Activated naive CD8-positive, alpha-beta T cell treated with anti-CD3 and anti-CD28 coated beads, Interleukin-2, amount 50 U/mL, for 24 hours (primary cell): ENCODE measurements at regions not wholly inside any gene's neighbourhood (a gene's known extent, or its start where the extent isn't known, plus 50 kb on each side); places are given as distances from the start of the nearest gene placed in this dataset.
"Not testable (repeated sequence)": the region's sequence is repeated elsewhere in the genome, so short reads cannot be mapped to it uniquely, and the experiment has no call there.

Experiments
- ATAC-seq: fragments of 150-1000 bp; cut with Tn5 transposase; one replicate; pipeline ENCODE4 v1.10.0; 2021
- DNase-seq: peaks from one replicate; pipeline ENCODE4 v3.0.0; 2021
- H3K27ac Mint-ChIP-seq: one replicate; pipeline ENCODE4 v1.8.0; 2021; ENCODE audit warnings: mild to moderate bottlenecking, mixed read lengths
- H3K27me3 Mint-ChIP-seq: one replicate; pipeline ENCODE4 v1.8.0; 2021; ENCODE audit warnings: mixed read lengths
- H3K36me3 Mint-ChIP-seq: one replicate; pipeline ENCODE4 v1.8.0; 2021; ENCODE audit warnings: low read depth, mixed read lengths
- H3K4me1 Mint-ChIP-seq: one replicate; pipeline ENCODE4 v1.8.0; 2021; ENCODE audit warnings: mixed read lengths
- H3K4me3 Mint-ChIP-seq: one replicate; pipeline ENCODE4 v1.8.0; 2021; ENCODE audit warnings: mild to moderate bottlenecking, moderate library complexity, mixed read lengths
- H3K9me3 Mint-ChIP-seq: one replicate; pipeline ENCODE4 v1.8.0; 2021; ENCODE audit warnings: mixed read lengths

DNA sequence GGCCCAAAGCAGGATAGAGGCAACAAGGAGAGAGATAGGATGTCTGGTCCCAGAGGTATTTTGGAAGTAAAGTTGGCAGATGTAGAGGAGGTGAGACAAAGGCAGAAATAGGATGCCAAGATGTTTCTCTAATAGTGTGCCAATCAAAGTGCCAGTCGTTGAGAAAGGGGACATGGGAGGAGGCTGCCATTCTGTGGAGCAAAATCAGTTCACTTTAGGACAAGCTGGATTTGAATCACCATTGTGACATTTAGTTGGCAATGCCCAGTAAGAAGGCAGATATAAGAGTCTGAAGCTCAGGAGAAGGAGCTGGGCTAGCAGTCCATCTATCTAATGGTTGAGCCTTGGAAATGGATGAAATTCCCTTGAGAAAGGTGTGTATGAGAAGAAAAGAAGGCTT lies 53.8 kb downstream of the ADRB2 start:
- H3K27me3 Mint-ChIP-seq: peaks cover 3% of the 10 kb centered on the region
- H3K36me3 Mint-ChIP-seq: no peaks in the 10 kb centered on the region
- no peak overlapping the region for H3K4me3 Mint-ChIP-seq
- no peak overlapping the region for H3K27ac Mint-ChIP-seq
- ATAC-seq (no peak), DNase-seq (no peak)
- H3K9me3 Mint-ChIP-seq: peaks cover under 1% of the 10 kb centered on the region
- no peaks in the 10 kb centered on the region for H3K4me1 Mint-ChIP-seq

DNA sequence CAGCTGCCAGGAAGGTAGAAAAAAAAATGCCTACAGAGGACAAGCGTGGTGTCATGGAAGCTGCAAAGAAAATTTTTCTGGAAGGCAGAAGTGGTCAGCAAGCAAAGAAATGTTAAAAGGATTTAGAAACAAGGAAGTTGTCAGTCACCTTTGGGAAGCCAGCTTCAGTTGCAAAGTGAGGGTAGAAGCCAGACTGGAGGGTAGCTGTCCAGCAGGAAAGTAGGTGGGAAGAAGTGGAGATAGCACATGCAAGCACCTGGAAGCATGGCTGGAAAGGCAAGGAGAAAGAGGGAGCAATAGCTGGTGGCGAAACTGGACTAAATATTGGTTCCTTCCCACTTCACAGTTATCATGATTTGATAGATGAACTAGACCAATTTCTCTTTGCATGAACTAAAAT lies 54.3 kb downstream of the ADRB2 start:
- ATAC-seq: no peak
- H3K27ac Mint-ChIP-seq: no peak overlapping the region

DNA sequence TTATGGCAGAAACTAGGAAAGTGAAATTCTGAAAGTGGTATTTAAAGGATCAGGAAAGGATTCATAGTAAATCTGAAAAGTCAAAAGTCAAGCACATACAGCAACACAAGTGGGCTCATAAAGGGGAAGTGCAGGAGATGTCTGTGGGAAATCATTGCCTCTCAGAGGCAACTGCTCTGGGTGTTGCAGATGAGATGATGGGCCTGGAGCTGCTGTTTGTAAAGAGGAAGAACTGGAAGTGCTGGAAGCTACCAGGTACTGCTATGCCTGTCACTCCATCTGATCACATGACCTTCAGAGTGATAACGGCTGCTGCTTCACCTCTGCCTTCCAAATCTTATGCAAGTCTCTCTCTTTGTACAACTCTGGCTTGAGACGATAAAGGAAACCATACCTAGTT lies 55.9 kb downstream of the ADRB2 start:
- no peak for DNase-seq
- Mint-ChIP-seq H3K9me3 (peaks cover 6% of the 10 kb centered on the region), H3K27me3 (peaks cover 3% of the 10 kb centered on the region), H3K36me3 (no peaks in the 10 kb centered on the region), H3K27ac (no peak overlapping the region), H3K4me1 (peaks cover 3% of the 10 kb centered on the region), H3K4me3 (no peak overlapping the region)
- ATAC-seq: no peak

More for the DNA sequence above, 54.3 kb downstream of the ADRB2 start:
- no peak for DNase-seq
- H3K4me1 Mint-ChIP-seq: no peaks in the 10 kb centered on the region
- H3K4me3 Mint-ChIP-seq: no peak overlapping the region
- H3K27me3 Mint-ChIP-seq: peaks cover 3% of the 10 kb centered on the region
- peaks cover 6% of the 10 kb centered on the region for H3K9me3 Mint-ChIP-seq
- H3K36me3 Mint-ChIP-seq: no peaks in the 10 kb centered on the region

DNA sequence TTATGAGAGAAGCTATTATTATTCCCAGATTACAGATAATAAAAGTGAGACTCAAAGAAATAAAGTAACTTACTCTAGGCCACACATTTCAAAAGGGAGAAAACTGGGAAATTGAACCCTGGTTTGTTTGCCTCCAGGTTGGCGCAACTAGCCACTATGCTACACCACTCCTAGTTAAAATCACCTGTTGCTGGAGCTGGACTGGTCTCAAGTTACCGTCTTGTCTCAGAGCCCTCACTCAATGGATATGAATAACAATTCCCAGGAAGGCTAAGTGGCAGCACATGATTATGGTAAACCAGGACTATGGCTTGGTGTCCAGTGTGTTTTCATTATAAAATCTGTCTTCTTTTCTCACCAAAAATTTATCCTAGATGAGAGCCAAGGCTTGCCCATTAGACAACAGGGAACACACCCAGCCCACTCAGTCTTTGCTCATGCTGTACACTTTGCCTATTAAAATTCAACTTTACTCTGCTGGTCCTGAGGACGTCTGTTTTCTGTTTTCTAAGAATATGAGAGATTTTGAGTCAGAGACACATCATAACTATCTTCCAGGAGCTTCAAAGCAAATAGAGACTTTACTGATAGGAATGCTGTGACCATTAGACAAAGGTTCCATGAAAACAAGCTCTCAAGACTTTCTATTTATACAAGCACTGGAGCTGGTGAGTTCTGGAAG lies 58.1 kb downstream of the ADRB2 start:
- no peaks in the 10 kb centered on the region for H3K36me3 Mint-ChIP-seq
- H3K9me3 Mint-ChIP-seq: peaks cover 6% of the 10 kb centered on the region
- H3K27me3 Mint-ChIP-seq: peaks cover 10% of the 10 kb centered on the region
- DNase-seq (no peak), ATAC-seq (no peak)
- H3K27ac Mint-ChIP-seq: no peak overlapping the region
- H3K4me3 Mint-ChIP-seq: no peak overlapping the region
- H3K4me1 Mint-ChIP-seq: peaks cover 11% of the 10 kb centered on the region

DNA sequence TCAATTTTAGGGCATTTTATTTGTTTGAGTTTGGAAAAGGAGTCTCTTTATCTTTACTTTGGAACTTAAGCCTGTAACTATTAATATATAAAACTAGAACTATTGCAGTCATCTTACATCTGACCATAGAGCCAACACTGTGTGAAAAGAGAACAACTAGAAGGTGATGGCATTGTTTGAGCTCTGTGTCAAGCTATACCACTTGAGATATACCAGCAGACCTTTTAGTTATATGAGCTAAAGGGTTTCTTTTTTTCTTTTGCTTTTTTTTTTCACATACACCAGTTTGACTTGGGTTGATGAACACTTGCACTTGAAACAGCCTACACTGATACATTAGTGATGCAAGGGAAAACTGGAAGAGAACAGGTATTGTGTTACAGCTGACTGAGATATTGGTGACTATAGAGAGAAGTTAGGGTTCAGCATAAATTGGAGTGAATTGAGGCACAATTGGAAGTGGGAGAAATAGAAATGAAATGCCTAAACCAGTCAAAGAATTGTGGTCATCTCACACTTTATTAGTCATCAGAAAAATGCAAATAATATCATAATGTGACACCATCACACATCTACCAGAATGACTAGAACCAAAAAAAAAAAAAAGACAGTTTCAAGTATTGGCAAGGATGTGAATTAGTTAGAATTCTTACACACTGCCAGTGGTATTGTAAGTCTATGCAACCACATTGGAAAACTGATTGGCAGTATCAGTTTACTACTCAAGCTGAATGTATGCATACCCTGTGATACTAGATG lies 60.9 kb downstream of the ADRB2 start:
- Mint-ChIP-seq H3K27me3 (peaks cover 19% of the 10 kb centered on the region), H3K4me3 (no peak overlapping the region), H3K36me3 (peaks cover 3% of the 10 kb centered on the region), H3K27ac (no peak overlapping the region), H3K4me1 (peaks cover 11% of the 10 kb centered on the region), H3K9me3 (peaks cover 17% of the 10 kb centered on the region)
- ATAC-seq (peak; percentile 75), DNase-seq (no peak)

DNA sequence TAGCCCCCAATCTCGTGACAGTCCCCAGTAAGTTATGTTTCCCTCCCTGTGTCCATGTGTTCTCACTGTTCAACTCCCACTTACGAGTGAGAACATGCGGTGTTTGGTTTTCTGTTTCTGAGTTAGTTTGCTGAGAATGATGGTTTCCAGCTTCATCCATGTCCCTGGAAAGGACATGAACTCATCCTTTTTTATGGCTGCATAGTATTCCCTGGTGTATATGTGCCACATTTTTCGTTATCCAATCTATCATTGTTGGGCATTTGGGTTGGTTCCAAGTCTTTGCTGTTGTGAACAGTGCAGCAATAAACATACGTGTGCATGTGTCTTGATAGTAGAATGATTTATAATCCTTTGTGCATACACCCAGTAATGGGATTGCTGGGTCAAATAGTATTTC lies 63.5 kb downstream of the ADRB2 start:
- not testable (repeated sequence) for H3K4me3 Mint-ChIP-seq, DNase-seq, H3K27ac Mint-ChIP-seq, H3K36me3 Mint-ChIP-seq, ATAC-seq
- peaks cover 11% of the 10 kb centered on the region for H3K4me1 Mint-ChIP-seq
- peaks cover 24% of the 10 kb centered on the region for H3K27me3 Mint-ChIP-seq
- peaks cover 34% of the 10 kb centered on the region for H3K9me3 Mint-ChIP-seq

DNA sequence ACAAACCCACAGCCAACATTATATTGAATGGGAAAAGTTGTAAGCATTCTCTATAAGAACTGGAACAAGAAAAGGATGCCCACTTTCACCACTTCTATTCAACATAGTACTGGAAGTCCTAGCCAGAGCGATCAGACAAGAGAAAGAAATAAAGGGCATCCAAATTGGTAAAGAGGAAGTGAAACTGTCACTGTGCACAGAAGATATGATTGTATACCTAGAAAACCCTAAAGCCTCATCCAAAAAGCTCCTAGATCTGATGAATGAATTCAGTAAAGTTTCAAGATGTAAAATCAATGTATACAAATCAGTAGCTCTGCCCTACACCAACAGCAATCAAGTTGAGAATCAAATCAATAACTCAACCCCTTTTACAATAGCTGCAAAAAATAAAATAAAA lies 69.0 kb downstream of the ADRB2 start:
- ATAC-seq, DNase-seq, H3K4me3 Mint-ChIP-seq, H3K27ac Mint-ChIP-seq, H3K4me1 Mint-ChIP-seq, H3K36me3 Mint-ChIP-seq: not testable (repeated sequence)
- Mint-ChIP-seq H3K27me3 (peaks cover 16% of the 10 kb centered on the region), H3K9me3 (peaks cover 21% of the 10 kb centered on the region)

DNA sequence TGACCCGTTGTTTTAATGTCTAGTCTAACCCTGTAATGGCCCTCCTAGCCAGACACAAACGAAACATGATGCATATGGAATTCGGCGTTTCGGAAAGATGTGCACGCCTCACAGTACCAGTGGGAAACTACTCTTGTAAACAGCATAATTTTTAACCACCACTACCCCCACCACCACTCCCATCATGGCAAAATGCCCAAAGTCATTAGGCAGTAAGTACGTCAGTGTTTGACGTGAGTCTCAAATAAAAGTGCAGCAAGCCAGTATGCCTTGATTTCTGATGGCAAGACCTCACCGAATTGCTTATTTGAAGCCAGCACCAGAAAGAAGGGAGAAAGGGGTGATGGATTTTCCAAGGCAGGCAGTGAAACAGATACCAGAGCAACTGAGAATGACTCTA lies 71.4 kb downstream of the ADRB2 start:
- no peak for ATAC-seq
- no peak for DNase-seq
- Mint-ChIP-seq H3K9me3 (peaks cover 15% of the 10 kb centered on the region), H3K27ac (no peak overlapping the region), H3K4me1 (no peaks in the 10 kb centered on the region), H3K36me3 (peaks cover 1% of the 10 kb centered on the region), H3K4me3 (no peak overlapping the region), H3K27me3 (peaks cover 11% of the 10 kb centered on the region)

DNA sequence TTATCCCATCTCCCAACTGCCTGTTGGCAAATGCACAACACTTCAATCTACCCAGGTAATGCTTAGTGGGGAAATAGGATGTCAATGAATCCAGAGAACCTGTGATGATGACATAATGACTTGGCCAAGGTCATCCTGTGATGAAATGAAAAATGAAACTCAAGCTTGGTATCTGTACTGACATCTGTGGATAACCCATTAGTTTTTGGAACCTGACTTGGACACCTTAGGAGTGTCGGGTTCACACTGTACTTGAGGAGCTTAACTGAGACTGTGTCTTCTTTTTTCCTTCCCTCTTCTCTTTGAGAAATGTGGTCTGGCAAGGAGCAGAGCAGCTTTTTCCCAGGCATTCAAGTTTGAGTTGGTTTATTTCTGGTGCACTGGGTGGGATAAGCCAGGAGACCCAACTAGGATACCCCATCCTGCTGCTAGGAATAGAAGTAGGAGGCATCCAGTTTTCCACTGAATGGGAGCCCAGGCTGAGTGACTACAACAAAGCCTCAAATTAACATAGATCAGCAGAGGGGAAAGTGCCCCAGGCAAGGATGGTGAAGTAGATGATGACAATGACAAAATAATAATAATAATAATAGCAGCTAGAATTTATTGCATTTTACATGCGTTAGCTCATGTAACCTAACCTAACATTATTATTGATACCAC lies 72.1 kb downstream of the ADRB2 start:
- H3K9me3 Mint-ChIP-seq: peaks cover 11% of the 10 kb centered on the region
- no peak overlapping the region for H3K27ac Mint-ChIP-seq
- no peak for ATAC-seq
- H3K4me3 Mint-ChIP-seq: no peak overlapping the region
- no peaks in the 10 kb centered on the region for H3K36me3 Mint-ChIP-seq
- no peak for DNase-seq
- H3K4me1 Mint-ChIP-seq: no peaks in the 10 kb centered on the region
- peaks cover 11% of the 10 kb centered on the region for H3K27me3 Mint-ChIP-seq

DNA sequence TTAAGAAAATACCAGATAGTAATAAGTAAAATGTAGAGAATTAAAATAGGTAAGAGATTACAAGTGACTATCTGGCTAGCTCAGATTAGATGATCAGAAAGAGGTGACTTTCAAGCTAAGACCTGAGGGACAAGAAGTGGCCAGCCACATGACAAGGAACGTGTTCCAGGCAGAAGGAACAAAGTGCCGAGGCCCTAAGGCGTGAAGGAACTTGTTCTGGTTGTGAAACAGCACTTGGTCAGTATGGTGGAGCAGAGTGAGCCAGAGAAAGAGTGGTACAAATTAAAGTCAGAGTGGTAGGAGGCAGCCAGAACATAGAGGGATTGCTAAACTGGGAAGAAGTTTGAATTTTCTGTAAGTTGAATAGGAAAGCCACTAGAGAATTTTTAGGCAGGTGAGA lies 73.6 kb downstream of the ADRB2 start:
- ATAC-seq (no peak), DNase-seq (no peak)
- Mint-ChIP-seq H3K9me3 (no peaks in the 10 kb centered on the region), H3K36me3 (no peaks in the 10 kb centered on the region), H3K27me3 (peaks cover 5% of the 10 kb centered on the region), H3K27ac (no peak overlapping the region), H3K4me1 (no peaks in the 10 kb centered on the region), H3K4me3 (no peak overlapping the region)

DNA sequence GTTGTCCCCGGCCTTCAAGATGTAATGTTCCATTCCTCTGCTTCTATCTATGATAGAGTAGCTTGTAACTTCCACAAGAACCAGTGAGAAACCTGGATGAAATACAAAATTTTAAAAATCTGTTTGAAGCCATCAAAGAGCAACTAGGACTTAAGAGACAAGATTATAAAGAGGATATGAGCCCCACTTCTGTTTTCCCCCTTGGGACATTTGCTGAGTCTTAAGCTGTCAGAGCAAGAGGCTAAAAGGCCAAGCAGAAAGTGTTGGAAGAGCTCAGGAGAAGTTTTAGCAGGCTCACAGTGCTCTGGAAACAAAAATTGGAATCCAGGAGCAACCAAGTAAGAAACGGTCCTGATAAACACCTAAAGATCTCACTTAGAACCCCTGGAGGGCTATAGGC lies 76.1 kb downstream of the ADRB2 start:
- DNase-seq: no peak
- no peaks in the 10 kb centered on the region for H3K27me3 Mint-ChIP-seq
- no peaks in the 10 kb centered on the region for H3K9me3 Mint-ChIP-seq
- no peak for ATAC-seq
- peaks cover 4% of the 10 kb centered on the region for H3K4me1 Mint-ChIP-seq
- no peak overlapping the region for H3K27ac Mint-ChIP-seq
- no peaks in the 10 kb centered on the region for H3K36me3 Mint-ChIP-seq
- H3K4me3 Mint-ChIP-seq: no peak overlapping the region

DNA sequence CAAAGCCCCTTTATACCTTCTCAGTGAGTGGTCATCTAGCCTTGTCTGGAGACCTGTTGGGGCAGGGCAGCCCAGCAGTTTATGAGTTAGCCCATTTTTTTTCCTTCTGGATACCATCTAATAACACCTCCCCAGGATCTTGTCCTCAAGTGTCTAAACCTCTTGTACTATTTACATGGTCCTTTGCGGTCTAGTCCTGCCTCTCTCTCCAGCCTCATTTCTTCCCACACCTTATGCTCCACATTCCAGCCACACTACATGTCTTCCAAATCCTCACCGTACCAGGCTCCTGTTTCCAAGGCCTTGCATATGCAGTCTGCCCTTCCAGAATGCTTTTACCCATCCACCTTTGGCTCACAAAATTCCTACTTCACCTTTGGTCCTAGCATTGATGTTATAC lies 77.2 kb downstream of the ADRB2 start:
- DNase-seq (no peak), ATAC-seq (no peak)
- H3K4me1 Mint-ChIP-seq: peaks cover 4% of the 10 kb centered on the region
- no peaks in the 10 kb centered on the region for H3K36me3 Mint-ChIP-seq
- no peak overlapping the region for H3K27ac Mint-ChIP-seq
- H3K9me3 Mint-ChIP-seq: no peaks in the 10 kb centered on the region
- no peak overlapping the region for H3K4me3 Mint-ChIP-seq
- H3K27me3 Mint-ChIP-seq: no peaks in the 10 kb centered on the region

DNA sequence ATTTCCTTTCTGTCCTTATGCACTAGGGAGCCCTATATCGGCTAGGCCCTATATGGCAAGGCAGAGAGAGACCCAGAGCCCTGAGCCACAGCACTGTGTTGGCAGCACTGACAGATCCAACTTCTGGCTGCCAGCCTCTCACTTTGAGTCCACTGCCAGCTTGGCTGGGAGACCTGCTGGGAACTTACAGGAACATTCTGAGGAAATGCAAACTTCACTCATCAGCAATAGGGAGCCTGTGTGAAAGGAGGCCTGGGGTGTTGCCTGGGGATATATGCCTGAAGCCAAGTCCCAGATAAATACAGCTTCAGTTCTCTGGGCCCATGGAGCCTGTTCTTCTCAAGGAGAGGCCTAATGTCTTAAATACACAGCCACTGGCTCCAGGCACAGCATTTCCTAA lies 78.0 kb downstream of the ADRB2 start:
- no peaks in the 10 kb centered on the region for H3K27me3 Mint-ChIP-seq
- H3K4me1 Mint-ChIP-seq: peaks cover 4% of the 10 kb centered on the region
- no peaks in the 10 kb centered on the region for H3K9me3 Mint-ChIP-seq
- no peak overlapping the region for H3K4me3 Mint-ChIP-seq
- DNase-seq: no peak
- H3K36me3 Mint-ChIP-seq: no peaks in the 10 kb centered on the region
- H3K27ac Mint-ChIP-seq: no peak overlapping the region
- ATAC-seq: no peak

DNA sequence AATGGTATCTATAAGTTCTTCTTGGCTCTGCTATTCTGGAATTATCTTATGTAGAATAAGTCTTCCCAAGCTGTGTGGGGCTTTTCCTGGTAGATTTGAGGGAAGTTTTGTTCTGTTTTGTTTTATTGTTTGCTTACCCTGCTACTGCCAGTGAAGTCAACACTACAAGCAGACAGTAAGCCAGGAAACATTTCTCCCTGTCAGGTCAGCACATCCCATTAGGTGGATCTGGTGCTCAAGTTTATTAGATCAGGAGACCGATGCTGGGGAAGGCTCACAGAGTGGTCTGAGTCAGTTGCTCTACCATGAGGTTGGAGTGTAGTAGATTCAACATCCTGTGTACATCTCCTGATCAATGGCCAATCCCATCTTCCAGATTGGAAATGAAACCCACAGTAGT lies 79.1 kb downstream of the ADRB2 start:
- Mint-ChIP-seq H3K9me3 (no peaks in the 10 kb centered on the region), H3K4me1 (peaks cover 7% of the 10 kb centered on the region), H3K27ac (no peak overlapping the region), H3K27me3 (no peaks in the 10 kb centered on the region), H3K4me3 (no peak overlapping the region), H3K36me3 (no peaks in the 10 kb centered on the region)
- ATAC-seq (no peak), DNase-seq (no peak)

DNA sequence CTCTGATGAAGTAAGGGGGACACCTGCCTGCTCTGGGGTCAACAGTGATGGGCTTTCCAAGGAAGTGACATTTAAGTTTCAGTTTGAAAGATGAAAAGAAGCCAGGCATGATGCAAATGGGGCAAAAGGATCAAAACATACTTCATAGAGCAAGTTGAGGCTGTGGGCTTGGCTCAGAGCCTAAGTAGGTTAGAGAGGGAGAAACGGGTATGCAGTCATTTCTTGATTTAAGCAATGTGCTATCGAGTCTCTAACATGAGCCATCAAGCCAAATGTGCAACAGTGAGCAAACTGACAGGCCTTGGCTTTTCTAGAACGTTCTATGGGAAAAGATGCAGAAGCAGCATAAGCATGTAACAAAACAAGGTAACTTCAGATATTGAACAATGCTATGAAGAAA lies 80.6 kb downstream of the ADRB2 start:
- Mint-ChIP-seq H3K27me3 (no peaks in the 10 kb centered on the region), H3K4me3 (no peak overlapping the region), H3K27ac (no peak overlapping the region), H3K9me3 (no peaks in the 10 kb centered on the region), H3K36me3 (no peaks in the 10 kb centered on the region), H3K4me1 (peaks cover 12% of the 10 kb centered on the region)
- ATAC-seq (no peak), DNase-seq (no peak)
